ENCODE measurements at regions not wholly inside any gene's neighbourhood (a gene's known extent, or its start where the extent isn't known, plus 50 kb on each side); places are given as distances from the start of the nearest gene placed in this dataset.

DNA sequence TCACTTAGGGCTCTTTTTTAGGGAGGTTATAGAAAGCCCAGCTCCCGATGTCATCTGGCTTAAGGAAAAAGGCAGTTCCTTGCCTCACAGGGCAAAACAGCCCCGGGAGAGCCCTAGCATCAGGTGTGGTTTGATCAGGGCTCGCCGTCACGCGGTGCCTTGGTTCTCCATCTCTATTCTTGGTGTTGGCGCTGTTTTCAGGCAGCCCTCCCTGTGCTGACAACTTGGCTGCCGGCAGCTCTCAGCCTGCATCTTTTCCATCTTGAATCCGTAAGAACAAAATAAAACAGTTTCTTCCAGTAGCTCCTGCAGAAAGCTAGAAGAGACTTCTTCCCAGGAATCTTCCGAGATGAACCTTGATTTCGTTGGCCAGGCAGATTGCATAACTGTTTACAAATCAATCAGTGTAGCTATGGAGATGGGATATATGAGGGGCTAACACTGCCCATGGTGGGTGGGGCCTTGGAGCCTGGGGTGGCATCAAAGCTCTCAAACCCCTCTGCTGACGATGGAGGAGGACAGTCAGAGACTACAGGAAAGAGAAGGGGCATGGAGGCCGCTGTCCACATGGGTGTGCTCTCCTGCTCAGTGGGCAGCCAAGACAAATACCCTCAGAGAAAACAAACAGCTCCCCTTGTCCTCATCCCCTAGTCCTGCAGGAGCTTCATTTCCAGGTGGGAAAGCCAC lies 370.7 kb upstream of the C1orf174 start:
- Histone ChIP-seq H3K36me3 (ENCODE audit: insufficient read depth, low read length) (no peaks in the 10 kb centered on the region), H3K79me2 (ENCODE audit: insufficient read depth, low read length) (no peaks in the 10 kb centered on the region), H3K27ac (ENCODE audit: low read length) (no peak overlapping the region), H3K9me3 (ENCODE audit: insufficient read depth, low read length, severe bottlenecking) (no peaks in the 10 kb centered on the region), H3K9ac (ENCODE audit: low read depth, low read length) (no peak overlapping the region), H3K4me1 (ENCODE audit: insufficient read depth, low read length) (peaks cover 15% of the 10 kb centered on the region), H3K4me2 (ENCODE audit: insufficient read depth, low read length) (no peak overlapping the region), H3K27me3 (ENCODE audit: insufficient read depth, low read length, poor library complexity) (no peaks in the 10 kb centered on the region), H4K20me1 (ENCODE audit: insufficient read depth, low read length) (peaks cover 8% of the 10 kb centered on the region), H3K4me3 (ENCODE audit: low read depth in 1 of 2, low read length in 2 of 2) (no peak overlapping the region), H2AFZ (ENCODE audit: low read depth, low read length) (no peak overlapping the region)
- DNase-seq = no peak
- TF ChIP-seq EZH2 (IDR thresholded peaks at IDR 0.05; ENCODE audit: borderline replicate concordance, low read depth, low read length, severe bottlenecking) = no peak
- TF ChIP-seq, protein P1, sequence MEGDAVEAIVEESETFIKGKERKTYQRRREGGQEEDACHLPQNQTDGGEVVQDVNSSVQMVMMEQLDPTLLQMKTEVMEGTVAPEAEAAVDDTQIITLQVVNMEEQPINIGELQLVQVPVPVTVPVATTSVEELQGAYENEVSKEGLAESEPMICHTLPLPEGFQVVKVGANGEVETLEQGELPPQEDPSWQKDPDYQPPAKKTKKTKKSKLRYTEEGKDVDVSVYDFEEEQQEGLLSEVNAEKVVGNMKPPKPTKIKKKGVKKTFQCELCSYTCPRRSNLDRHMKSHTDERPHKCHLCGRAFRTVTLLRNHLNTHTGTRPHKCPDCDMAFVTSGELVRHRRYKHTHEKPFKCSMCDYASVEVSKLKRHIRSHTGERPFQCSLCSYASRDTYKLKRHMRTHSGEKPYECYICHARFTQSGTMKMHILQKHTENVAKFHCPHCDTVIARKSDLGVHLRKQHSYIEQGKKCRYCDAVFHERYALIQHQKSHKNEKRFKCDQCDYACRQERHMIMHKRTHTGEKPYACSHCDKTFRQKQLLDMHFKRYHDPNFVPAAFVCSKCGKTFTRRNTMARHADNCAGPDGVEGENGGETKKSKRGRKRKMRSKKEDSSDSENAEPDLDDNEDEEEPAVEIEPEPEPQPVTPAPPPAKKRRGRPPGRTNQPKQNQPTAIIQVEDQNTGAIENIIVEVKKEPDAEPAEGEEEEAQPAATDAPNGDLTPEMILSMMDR (IDR thresholded peaks at IDR 0.05; ENCODE audit: borderline replicate concordance, extremely low read depth, low read length, poor library complexity, severe bottlenecking) = no peak
- no peak for ATAC-seq (ENCODE audit: insufficient read depth, low read depth)

GRCh38 chr1:4271338-4271998 lies 371.4 kb upstream of the C1orf174 start:
- no peak for ATAC-seq (ENCODE audit: insufficient read depth, low read depth)

DNA sequence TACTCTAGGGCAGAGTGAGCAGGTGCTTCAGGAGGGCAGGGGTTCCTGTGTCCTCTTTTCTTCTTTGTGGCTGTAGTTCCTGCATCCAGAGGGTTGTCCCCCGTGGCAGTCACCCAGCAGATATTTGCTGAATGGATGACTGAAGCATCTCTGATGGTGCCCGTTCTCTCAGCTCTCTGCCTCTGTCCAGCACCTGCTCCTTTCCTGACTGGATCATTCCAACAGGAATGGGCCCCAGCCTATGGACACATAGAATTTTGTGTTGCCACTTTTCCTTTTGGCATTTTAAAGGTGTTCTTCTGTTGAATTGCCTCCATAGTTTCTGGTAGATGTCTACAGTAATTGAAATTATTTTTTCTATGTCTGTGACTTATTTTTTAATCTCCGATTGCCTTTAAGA lies 372.5 kb upstream of the C1orf174 start:
- ATAC-seq (ENCODE audit: insufficient read depth, low read depth) (no peak), DNase-seq (no peak)
- Histone ChIP-seq H3K4me3 (ENCODE audit: low read depth in 1 of 2, low read length in 2 of 2) (no peak overlapping the region), H3K9ac (ENCODE audit: low read depth, low read length) (no peak overlapping the region), H3K9me3 (ENCODE audit: insufficient read depth, low read length, severe bottlenecking) (peaks cover 7% of the 10 kb centered on the region), H3K27me3 (ENCODE audit: insufficient read depth, low read length, poor library complexity) (no peaks in the 10 kb centered on the region), H3K4me1 (ENCODE audit: insufficient read depth, low read length) (peaks cover 8% of the 10 kb centered on the region), H3K4me2 (ENCODE audit: insufficient read depth, low read length) (no peak overlapping the region), H3K36me3 (ENCODE audit: insufficient read depth, low read length) (no peaks in the 10 kb centered on the region), H3K79me2 (ENCODE audit: insufficient read depth, low read length) (no peaks in the 10 kb centered on the region), H2AFZ (ENCODE audit: low read depth, low read length) (no peak overlapping the region), H4K20me1 (ENCODE audit: insufficient read depth, low read length) (peaks cover 6% of the 10 kb centered on the region), H3K27ac (ENCODE audit: low read length) (no peak overlapping the region)
- TF ChIP-seq EZH2 (IDR thresholded peaks at IDR 0.05; ENCODE audit: borderline replicate concordance, low read depth, low read length, severe bottlenecking) = no peak
- TF ChIP-seq, protein P1 (IDR thresholded peaks at IDR 0.05; ENCODE audit: borderline replicate concordance, extremely low read depth, low read length, poor library complexity, severe bottlenecking) = no peak

More at GRCh38 chr1:4271338-4271998, 371.4 kb upstream of the C1orf174 start:
- H3K27me3 ChIP-seq (ENCODE audit: insufficient read depth, low read length, poor library complexity) = no peaks in the 10 kb centered on the region
- H3K27ac ChIP-seq (ENCODE audit: low read length) = no peak overlapping the region
- H3K9me3 ChIP-seq (ENCODE audit: insufficient read depth, low read length, severe bottlenecking) = peaks cover under 1% of the 10 kb centered on the region
- H3K4me1 ChIP-seq (ENCODE audit: insufficient read depth, low read length) = peaks cover 15% of the 10 kb centered on the region
- no peaks in the 10 kb centered on the region for H3K36me3 ChIP-seq (ENCODE audit: insufficient read depth, low read length)
- no peak for TF ChIP-seq EZH2 (IDR thresholded peaks at IDR 0.05; ENCODE audit: borderline replicate concordance, low read depth, low read length, severe bottlenecking)
- TF ChIP-seq, protein P1 (IDR thresholded peaks at IDR 0.05; ENCODE audit: borderline replicate concordance, extremely low read depth, low read length, poor library complexity, severe bottlenecking) = no peak
- no peak overlapping the region for H3K4me3 ChIP-seq (ENCODE audit: low read depth in 1 of 2, low read length in 2 of 2)
- H3K79me2 ChIP-seq (ENCODE audit: insufficient read depth, low read length) = no peaks in the 10 kb centered on the region
- H3K9ac ChIP-seq (ENCODE audit: low read depth, low read length) = no peak overlapping the region
- no peak for DNase-seq
- H2AFZ ChIP-seq (ENCODE audit: low read depth, low read length) = no peak overlapping the region
- no peak overlapping the region for H3K4me2 ChIP-seq (ENCODE audit: insufficient read depth, low read length)
- peaks cover 8% of the 10 kb centered on the region for H4K20me1 ChIP-seq (ENCODE audit: insufficient read depth, low read length)

All from DND-41 (cell line).